Stimulated activated CD4-positive, alpha-beta T cell treated with anti-CD3 and anti-CD28 coated beads, Interleukin-4, amount 100 ng/mL, for 1 hour (primary cell): ENCODE measurements at regions not wholly inside any gene's neighbourhood (a gene's known extent, or its start where the extent isn't known, plus 50 kb on each side); places are given as distances from the start of the nearest gene placed in this dataset.

Source experiments
- DNase-seq: peaks from one replicate; pipeline ENCODE4 v3.0.0-alpha.2; 2020

DNA sequence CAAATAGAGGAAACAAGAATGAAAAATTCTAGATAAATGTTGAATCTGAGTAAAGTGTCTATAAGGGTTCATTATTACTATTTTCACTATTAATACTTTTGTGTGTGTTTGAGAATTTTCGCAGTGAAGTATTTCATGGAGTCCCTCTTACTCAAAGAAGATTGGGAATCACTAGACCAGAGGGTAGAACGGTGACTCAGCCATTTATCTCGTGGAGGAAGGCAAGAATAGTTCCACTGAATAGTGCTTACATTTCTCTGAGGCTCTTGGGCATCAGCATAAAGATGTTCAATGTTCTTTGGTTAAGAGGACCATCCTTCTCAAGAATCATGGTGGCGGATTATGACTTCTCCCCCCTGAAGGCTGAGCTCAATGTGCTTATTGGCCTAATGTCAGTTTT is 376.7 kb upstream of the ARID1B start:
- no peak for DNase-seq

DNA sequence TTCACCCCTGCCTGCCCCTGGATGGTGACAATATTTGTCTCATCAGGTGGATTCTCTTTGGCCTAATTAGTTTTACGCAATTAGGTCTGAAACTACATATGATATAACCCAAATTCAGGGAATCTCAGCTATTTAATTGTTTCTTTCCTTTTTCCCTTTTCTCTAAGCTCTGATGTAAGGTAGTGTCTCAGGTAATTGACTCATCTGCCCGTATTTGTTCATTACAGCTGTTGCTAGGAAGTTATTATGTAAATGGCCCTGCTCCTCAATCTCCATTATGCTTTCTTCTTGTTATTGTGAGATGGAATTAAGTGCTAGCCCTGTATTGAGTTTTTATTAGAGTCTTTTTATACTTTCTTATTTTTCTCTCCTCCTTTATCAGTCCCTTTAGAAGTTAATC is 378.2 kb upstream of the ARID1B start:
- DNase-seq = no peak

DNA sequence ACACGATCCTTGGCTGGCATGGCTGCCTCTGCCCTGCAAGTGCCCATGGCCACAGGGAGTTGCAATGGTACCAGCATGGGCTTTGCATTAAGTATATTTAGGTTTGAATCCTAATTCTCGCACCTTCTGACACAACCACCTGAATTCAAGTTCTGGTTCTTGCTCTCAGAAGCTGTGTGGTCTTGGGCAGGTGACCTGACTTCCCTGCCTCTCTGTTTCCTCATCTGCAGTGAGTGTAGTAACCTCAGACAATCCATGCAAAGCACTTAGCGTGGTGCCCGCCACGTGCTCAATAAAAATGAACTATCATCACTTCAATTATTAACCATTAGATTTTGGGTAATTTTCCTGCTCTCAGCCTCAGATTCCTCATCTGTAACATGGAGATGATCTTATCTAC is 378.8 kb upstream of the ARID1B start:
- DNase-seq = no peak

DNA sequence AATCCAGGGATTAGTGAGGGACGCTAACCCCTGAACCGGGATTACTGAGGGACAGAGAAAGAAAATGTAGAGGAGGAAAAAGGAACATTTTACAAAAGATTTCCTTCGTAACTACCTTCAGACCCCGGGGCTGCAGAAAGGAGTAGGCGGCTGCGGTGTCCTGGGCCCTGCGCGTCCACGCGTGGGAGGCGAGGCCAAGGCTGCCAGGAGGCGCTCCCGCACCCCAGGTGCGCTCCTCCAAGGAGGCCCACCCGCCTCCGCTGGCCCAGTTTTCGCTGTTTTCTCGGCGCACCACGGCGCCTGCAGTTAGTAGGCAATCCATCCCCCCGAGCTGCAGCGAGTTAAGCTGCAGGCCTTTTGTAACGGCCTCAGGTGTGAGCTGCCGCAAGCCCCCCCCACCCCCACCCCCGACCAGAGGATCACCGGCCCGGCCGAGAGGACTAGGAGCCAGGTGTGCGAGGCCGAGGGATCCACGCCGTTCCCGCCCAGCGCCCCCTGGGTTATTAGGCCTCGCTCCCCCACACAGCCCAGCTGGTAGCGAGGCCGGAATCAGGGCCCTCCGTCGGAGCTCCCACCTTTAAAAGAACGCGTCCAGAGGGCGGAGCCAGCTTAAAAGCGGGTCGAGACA is 380.3 kb upstream of the ARID1B start:
- DNase-seq = peak; percentile 23

DNA sequence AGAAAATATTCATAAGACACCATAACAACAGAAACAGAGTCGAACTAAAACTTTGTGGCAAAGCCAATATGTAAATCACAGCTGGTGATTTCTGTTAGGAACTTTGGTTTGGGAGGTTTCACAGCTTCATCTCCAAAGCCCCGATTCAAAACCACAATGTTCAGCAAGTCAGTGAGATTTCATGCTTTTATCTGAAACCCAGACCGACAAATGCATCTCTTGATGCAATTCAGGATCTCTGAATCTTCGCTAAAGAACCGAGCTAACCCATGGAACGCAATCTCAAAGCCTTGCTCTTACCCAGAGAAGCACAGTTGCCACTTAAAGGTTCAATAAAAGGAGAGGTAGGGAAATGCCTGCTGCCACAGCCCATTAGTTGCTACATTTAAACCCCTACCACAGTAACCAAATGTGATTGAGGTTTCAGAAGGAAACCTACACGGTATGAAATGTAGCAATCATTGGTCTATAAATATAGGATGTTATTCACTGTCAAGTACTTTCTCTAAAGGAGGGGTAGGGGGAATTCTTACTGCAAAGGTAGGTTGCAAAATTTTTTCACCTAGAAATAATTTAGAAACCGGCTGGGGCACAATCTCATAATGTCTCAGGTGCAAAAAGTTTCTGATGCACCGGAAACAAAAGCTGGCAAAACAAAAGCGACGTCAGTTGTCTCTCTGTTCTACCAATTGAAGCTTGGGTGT is 381.0 kb upstream of the ARID1B start:
- DNase-seq = no peak

DNA sequence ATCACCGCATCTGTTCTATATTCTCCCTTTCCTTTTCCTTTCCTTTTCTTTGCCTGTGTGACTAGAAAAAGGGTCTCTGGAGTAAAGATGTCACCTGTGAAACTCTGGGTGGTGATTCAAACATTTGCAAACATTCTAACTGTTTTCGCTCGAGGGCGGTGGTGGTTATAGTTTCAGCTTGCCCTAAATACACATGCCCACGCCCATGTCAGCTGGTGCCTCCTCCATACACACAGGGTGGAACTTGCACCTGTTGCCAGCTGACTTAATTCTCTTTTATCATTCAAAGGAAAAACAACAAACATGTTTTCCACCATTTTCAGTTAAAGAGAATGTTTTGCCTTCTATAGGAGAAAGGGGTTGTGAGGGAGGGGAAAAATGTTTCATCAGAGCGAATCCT is 381.9 kb upstream of the ARID1B start:
- peak; percentile 53 for DNase-seq

DNA sequence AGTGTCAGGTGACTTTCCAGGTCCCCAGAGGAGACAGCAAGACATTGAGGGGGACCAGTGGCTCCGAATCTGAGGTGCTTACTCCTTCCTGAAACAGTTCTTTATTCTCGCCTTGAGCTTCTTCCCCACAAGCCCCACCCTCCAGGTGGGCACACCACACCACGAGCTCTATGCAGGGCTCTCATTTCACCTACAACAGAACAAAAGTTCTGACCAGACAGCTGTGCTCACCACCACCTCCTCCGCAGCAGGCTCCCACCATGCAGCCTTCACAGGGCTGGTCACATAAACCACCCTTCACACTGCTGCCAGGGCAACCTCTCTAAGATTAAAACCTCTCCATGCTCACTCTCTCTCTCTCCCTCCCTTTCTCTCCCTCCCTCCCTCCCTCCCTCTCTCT is 384.5 kb upstream of the ARID1B start:
- DNase-seq = no peak

DNA sequence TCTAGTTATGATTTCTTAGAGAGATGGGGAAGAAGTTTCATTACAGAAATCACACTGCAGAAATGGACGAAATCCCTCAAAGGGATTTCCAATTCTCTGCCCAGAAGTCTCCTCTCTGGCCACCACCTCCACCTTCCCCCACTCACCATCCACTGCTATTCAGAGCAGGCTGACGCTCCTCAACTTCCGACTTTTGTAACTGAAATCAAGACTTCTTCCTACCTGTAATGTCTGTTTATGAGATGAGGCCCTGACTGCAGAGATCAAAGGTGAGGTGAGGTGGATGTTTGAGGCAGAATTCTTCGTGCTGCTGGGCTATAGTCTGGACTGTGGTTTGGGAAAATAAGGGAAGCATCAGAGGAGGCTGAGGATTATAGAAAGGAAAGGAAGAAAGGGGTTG is 385.2 kb upstream of the ARID1B start:
- no peak for DNase-seq

DNA sequence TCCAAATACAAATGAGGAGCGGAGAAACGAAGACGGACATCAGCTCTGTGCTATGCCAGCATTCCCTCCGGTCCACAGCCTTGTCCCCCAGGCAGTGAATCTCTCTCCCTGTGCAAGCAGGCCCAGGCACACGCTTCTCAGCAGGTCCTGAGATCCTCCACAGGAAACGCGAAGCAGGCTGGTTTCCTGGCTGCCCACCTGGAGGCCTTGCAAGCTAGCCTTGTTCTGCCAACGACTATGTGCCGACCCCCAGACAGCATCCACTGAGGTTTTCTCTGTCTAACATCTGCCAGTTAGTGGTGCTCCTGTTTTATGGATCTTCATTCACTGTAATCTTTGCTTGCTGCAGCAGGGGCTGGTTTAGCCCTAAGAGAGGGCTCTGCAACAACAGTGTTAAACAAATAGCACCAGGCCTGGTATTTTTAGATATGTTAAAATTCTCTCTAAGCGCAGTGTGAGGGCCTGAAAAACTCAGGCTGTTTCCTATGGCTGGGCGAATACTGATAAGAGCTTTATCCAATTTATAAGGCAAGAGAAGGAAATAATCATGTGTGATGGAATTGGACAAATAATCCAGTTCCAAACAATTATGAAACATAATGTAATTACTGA is 386.0 kb upstream of the ARID1B start:
- DNase-seq = no peak

DNA sequence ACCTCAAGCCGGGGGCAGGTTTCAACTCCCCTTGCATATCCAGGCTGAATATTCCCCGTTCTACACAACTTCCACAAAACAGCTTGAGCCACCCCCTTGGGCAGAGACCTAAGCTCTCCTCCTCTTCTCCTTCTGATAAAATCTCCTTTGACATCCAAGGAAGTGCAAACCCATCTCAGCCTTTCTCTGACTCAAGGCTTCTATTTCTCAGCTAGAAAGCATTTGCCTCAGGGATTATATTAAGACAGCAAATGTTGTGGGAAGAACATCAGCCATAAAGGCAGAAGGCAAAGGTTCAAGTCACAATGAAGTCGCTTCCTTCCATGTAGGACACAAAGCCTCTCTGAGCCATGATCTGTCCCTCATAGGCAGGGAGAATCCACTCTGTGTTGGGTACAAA is 386.6 kb upstream of the ARID1B start:
- DNase-seq = no peak

DNA sequence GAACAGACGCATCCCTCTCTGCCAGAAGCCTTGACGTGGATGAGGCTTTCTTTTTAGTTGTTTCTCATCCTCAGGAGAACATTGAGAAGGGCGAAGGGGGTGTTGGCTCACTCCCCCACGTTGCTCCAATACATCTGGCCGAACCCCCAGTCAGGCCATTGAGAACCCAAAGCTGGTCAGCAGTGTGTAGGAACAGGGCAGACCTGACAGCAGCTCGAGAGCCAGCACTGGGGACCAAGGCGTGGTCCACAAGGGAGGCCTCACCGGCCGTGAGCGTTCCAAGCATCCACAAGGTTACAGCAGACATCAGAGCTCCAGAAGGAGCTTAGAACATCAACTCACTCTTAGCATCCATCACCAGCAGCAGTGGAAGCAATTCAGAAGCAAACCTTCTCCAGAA is 387.9 kb upstream of the ARID1B start:
- DNase-seq = no peak

DNA sequence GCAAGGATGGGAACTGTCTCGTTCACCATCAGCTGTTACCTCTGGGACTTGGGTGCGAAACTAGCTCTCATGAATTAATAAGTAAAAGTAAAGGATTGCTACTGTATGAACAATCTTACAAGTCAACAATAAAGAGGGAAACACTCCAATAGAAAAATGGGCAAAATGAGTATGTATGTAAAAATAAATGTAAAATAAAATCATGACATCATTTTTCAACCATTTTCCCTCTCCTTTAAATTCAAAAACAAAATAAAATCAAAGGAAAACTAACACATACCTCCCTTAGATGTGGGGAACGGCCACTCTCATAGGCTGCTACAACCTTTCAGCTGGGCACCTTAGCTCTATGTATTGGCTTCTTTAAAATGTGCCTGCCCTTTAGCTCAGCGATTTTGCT is 389.7 kb upstream of the ARID1B start:
- DNase-seq = no peak

DNA sequence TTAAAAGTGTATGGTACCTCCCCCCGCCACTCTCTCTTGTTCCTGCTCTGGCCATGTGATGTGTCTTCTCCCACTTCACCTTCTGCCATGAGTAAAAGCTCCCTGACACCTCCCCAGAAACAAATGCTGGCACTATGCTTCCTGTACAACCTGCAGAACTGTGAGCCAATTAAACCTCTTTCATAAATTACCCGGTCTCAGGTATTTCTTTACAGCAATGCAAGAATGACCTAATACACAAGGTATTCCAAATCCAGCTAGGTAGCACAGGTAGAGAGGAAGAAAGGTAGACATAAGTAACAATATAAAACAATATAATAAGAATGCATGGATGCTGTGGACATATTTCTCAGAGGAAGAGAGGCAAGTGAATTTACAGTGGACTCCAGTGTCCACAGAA is 394.1 kb upstream of the ARID1B start:
- no peak for DNase-seq

DNA sequence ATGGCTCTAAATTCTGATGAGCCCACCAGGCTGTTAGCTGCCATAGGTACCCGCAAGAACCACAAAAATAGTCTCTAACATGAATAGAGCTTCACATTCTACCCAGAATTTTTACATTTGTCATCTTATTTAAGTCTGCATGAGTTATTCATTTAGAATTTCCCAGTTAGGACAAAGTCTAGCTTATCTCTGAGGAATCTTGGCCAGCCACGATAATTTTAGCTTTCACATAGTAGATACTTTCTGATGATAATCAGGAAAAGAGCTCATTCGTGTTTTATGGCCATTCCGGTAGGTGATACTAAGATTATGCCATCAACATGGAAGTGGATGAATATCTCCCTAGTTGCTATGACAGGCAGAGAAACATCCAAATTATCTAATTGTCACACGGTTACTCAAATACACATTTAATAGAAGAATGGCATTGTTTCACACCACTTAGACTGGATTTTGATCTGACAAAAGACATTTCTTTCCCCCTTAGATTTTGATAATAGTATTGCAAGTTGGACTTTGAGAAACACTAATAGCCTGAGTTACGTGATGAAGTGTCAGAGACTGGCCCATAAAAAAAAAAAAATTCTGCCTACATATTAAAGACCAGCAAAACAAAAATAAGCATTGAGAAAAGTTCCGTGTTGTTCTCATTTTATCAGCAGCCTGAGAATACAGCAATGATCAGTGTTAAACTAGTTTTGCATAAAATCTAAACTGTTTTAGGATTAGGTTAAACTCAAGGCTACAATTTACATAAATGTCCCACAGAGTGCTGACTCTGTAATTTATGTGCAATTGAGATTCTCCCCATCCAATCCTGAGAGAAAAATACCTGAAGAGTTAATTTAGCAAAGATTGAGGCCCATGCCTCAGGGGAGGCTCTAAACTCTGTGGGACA is 397.5 kb upstream of the ARID1B start:
- no peak for DNase-seq

DNA sequence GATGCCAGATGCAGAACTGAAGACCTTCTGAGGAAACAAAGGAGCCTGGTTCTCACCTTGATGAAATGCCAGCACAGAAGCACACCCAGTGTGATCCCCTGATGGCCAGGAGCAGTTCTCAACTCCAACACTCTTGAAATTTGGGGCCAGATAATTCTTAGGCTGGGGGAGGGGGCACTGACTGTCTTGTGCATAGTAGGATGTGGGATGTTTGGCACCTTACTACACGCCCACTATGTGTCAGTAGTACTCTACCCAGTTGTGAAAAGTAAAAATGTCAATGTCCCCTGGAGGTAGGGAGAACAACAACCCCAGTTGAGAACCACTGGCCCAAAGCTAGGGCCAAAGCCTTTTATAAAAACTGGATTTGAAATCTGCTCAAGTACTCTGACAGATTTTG is 398.3 kb upstream of the ARID1B start:
- no peak for DNase-seq

DNA sequence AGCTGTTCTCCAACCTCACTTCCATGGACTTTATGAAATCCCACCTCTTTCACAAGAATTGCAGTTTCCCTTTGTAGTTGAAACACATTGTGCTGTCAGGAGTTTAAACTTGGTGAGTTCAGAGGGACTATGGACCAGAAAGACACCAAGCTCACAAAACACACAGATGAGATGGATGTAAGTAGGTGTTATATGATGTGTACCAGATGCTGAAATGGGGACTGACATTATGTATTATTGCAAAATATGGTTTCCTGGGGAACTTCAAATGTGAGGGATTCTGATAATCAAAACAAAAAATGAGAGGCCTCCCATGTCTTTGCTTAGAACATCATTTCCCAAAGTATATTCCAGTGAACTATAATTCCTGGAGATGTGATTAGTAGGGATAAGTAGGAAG is 401.1 kb upstream of the ARID1B start:
- DNase-seq = no peak

DNA sequence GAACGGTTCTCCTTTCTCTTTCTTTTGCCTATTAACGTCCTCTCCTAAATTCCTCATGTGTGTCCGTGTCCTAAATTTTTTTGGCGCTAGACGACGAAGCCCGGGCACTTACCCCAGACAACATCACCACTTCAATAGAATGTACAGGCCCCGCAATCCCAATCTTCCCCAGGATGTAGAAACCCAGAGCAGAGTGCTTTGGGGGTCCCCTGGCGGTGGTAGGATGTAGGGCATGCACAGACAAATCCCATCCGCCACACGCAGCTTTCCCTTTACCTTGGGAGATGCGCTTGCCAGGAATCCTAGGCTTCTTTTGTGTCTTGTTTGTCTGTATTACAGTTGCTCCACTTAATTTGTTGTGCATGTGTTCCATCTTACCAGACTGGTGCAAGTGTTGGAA is 417.3 kb upstream of the ARID1B start:
- no peak for DNase-seq

DNA sequence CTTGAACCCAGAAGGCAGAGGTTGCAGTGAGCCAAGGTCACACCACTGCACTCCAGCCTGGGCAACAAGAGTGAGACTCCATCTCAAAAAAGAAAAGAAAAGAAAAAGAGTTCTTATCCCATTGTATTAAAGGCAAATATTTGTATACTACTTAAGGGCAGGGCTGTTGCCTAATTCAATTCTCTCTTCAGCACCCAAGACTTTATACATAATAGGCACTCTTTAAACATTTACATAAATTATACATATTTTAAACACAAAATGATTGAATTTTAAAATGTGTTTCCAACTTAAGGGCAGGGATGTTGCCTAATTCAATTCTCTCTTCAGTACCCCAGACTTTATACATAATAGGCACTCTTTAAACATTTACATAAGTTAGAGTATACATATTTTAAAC is 424.3 kb upstream of the ARID1B start:
- DNase-seq = no peak

DNA sequence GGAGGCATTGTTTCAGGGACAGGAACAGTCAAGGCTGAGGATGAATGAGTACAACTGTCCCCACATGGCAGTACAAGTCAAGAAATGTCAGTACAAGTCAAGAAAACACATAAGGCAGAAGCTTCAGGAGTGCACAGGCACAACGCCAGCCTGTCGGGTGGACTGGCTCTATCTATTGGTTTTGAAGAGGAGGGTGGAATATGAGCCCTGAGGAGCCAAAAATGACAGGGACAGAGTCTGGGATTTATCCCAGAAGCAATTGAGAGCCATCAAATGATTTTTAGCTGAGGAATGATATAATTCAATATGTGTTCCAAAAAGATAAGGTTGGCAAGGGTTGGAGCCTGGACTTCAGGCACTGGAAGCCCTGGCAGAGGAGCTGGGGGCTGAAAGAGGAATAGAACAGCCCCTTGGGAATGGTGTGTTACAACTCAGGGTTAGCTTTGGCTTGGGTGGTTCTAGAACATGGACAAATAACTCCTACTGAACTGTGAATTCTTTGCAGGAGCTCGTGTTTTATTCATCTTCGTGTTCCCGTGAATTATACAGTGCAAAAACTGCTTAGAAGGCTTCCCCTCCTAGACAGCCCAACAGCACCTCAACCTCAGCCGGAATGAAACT is 425.7 kb upstream of the ARID1B start:
- no peak for DNase-seq

DNA sequence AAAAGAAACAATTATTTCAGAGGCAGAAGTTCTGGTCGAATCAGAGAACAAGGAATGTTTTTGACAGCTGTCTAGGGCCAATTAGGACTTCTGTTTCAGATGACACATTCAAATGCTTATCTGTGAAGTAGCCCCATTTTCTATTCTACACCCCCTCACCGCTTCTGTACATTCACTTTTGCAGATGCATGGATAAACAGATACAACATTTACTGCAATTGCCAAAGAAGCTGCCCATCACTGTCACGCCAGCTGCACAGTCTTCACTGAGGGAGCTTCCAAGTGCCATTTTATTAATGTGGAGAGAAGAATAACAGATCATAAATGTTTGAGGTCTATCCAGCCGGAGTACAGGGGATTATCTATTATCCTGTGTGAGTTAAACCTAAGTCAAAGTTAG is 426.8 kb upstream of the ARID1B start:
- no peak for DNase-seq

DNA sequence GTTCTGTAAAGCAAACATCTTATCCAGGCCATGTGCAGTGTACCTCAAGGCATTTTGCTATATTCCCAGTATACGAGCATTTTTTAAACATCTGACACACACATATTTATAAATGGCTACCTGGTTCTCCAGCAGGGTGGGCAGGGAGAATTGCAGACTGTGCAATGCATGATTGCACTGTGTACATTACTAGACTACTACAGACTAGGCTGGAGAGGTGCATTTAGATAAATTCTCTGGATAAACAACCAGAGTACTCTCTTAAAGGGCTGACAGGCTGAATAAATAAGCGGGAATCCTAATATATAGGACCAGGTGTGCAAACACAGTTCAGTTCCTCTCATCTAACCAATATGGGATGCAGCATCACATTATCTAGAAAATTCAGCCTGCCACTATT is 428.3 kb upstream of the ARID1B start:
- DNase-seq = no peak

DNA sequence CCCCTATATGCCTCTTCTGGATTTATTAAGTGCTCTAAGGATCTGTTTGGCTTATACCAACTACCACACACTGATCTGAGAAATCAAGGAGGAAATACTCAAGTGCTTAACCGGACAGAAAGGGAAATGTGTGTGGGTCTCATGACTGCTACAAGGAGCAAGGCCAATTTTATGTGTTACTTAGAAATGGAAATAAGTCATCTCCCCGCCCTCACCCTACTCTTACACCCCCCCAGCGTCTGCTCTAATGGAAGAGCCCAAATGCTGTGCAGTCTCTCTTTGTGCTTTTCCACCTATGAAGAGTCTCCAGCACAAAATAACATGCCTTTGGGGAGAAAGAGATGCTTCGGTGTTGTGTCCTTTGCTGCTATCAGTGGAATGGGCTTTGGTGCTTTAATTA is 428.8 kb upstream of the ARID1B start:
- DNase-seq = no peak

DNA sequence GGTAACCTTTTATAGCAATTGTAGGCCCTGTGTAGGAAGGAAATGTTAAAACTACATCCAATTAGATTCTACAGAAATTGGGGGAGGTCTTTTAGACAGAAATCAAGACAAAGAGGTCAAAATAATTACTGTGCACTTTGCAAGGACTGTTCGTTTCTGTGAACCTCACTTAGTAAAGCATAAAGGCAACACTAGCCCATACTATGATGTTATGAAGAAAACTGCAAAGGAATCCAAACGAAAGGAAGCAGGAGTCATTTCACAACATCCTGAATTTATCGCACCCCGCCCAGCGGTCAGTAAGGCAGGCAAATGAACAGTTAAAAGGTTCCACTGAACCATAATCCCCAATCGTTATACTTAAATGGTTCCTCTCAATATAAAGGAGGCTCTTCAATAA is 429.5 kb upstream of the ARID1B start:
- DNase-seq = no peak
